ENCODE measurements at regions not wholly inside any gene's neighbourhood (a gene's known extent, or its start where the extent isn't known, plus 50 kb on each side); places are given as distances from the start of the nearest gene placed in this dataset.

DNA sequence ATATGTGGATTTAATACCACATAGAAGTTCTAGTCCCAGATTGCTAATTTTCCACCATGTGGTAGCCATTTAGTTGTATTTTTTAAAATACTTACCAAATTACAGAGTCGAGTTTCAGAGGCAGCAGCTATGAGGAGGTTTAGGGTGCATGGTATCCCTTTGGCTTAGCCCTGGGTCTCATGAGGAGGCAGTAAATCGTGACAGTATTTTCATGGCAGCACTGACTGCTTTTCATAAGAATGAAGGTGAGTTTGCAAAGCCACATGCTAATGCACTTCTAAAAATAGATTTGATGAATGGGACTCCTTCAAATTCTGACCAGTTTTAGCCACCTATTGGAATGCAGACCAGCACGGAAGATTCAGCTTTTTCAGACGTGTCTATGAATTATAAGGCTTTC, 114.0 kb upstream of the FRG1 start:
- intact Hi-C loops (cut with DNase I; ENCODE audit: low total_unique reads), result no loop called here
- Histone ChIP-seq H3K36me3 (no peaks in the 10 kb centered on the region), H3K27ac (no peak overlapping the region), H3K4me3 (no peak overlapping the region), H3K4me1 (no peaks in the 10 kb centered on the region), H3K27me3 (no peaks in the 10 kb centered on the region), H3K9me3 (no peaks in the 10 kb centered on the region)
- TF ChIP-seq, protein P1, sequence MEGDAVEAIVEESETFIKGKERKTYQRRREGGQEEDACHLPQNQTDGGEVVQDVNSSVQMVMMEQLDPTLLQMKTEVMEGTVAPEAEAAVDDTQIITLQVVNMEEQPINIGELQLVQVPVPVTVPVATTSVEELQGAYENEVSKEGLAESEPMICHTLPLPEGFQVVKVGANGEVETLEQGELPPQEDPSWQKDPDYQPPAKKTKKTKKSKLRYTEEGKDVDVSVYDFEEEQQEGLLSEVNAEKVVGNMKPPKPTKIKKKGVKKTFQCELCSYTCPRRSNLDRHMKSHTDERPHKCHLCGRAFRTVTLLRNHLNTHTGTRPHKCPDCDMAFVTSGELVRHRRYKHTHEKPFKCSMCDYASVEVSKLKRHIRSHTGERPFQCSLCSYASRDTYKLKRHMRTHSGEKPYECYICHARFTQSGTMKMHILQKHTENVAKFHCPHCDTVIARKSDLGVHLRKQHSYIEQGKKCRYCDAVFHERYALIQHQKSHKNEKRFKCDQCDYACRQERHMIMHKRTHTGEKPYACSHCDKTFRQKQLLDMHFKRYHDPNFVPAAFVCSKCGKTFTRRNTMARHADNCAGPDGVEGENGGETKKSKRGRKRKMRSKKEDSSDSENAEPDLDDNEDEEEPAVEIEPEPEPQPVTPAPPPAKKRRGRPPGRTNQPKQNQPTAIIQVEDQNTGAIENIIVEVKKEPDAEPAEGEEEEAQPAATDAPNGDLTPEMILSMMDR (IDR thresholded peaks at IDR 0.05), result no peak
- DNase-seq, result no peak

DNA sequence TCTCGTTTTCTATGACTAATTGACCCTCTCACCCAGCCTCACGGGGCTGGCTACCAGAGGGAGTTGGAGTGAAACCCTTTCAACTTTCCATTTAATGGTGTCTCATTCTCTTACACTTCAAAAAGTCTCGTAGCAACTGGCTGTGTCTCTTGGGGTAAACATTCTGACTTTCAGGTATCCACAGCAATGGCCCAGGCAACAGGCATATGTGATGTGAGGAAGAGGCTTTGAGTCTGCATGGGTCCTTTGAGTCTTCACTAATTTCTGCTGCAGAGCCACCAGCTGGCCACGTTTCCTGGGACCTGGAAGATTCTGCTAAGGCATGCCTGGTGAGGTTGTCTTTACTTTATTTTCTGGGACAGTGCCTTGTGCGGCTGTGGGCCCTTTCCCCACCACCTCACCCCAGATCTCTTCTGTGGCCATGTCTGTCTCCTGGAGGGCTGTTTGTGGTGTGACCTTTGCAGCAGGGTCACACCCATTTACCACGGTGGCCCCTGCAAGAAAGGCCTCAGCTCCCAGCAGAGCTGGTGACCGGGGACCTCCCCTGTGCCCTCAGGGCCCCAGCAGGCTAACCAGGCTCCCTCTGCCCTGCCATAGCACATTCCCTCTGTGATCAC, 112.5 kb upstream of the FRG1 start:
- Histone ChIP-seq H3K27me3 (no peaks in the 10 kb centered on the region), H3K27ac (no peak overlapping the region), H3K36me3 (no peaks in the 10 kb centered on the region), H3K4me3 (no peak overlapping the region), H3K9me3 (no peaks in the 10 kb centered on the region), H3K4me1 (no peaks in the 10 kb centered on the region)
- TF ChIP-seq, protein P1 (IDR thresholded peaks at IDR 0.05), result no peak
- intact Hi-C loops (cut with DNase I; ENCODE audit: low total_unique reads), result no loop called here
- DNase-seq, result no peak

DNA sequence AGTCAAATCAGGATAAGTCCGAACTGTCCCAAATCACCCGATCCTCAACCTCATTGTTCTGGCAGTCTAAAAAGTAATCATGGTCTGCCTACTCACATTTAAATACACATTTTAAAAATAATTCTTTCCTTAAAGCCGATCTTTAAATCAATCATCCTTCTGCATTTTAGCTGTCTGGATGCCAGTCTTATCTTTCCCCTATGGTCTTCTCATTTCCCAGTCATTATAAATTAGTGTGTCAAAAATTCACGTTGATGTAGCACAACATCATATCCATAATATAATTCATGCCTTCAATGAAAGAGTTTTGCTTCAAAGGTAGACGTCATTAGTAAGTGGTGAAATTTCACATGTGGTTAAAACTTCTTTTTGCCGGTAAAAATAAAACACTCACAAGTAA, 108.1 kb upstream of the FRG1 start:
- Histone ChIP-seq H3K4me1 (no peaks in the 10 kb centered on the region), H3K36me3 (no peaks in the 10 kb centered on the region), H3K4me3 (no peak overlapping the region), H3K9me3 (no peaks in the 10 kb centered on the region), H3K27me3 (no peaks in the 10 kb centered on the region), H3K27ac (no peak overlapping the region)
- TF ChIP-seq, protein P1 (IDR thresholded peaks at IDR 0.05), result no peak
- intact Hi-C loops (cut with DNase I; ENCODE audit: low total_unique reads), result no loop called here
- DNase-seq, result no peak

DNA sequence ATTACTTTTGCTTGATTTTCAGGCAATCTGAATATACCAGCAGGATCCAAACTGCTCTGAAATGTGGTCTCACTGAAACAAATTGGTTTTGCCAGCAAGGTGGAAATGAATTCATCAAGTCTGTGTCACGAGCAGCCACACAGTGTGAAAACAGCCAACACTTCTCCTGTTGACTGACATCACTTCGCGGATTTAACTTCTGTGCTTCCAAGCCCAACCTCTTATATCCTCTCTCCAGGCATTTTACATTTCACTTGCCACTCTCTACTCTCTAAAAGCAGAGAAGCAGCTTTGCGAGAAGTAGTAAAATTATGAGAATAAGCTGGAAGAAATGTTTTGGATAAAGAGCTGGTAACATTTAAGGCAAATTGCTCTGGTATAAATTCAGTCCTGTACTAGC, 106.1 kb upstream of the FRG1 start:
- Histone ChIP-seq H3K4me1 (no peaks in the 10 kb centered on the region), H3K9me3 (no peaks in the 10 kb centered on the region), H3K27ac (no peak overlapping the region), H3K27me3 (no peaks in the 10 kb centered on the region), H3K36me3 (no peaks in the 10 kb centered on the region), H3K4me3 (no peak overlapping the region)
- DNase-seq, result no peak
- intact Hi-C loops (cut with DNase I; ENCODE audit: low total_unique reads), result no loop called here
- TF ChIP-seq, protein P1 (IDR thresholded peaks at IDR 0.05), result no peak

DNA sequence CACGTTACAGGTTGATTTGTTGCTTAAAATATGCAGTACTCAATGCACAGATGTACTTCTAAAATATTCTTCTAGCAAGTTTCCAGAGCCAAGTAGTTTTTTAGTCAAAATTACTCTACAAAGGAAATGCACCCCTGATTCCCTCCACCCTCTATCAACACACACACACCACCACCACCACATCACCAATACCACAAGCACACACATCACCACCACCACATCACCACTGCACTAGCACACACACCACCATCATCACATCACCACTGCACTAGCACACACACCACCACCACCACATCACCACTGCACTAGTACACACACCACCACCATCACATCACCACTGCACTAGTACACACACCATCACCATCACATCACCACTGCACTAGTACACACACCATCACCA, 105.2 kb upstream of the FRG1 start:
- Histone ChIP-seq H3K27ac (no peak overlapping the region), H3K36me3 (no peaks in the 10 kb centered on the region), H3K4me1 (no peaks in the 10 kb centered on the region), H3K9me3 (no peaks in the 10 kb centered on the region), H3K27me3 (no peaks in the 10 kb centered on the region), H3K4me3 (no peak overlapping the region)
- TF ChIP-seq, protein P1 (IDR thresholded peaks at IDR 0.05), result no peak
- intact Hi-C loops (cut with DNase I; ENCODE audit: low total_unique reads), result no loop called here
- DNase-seq, result no peak

DNA sequence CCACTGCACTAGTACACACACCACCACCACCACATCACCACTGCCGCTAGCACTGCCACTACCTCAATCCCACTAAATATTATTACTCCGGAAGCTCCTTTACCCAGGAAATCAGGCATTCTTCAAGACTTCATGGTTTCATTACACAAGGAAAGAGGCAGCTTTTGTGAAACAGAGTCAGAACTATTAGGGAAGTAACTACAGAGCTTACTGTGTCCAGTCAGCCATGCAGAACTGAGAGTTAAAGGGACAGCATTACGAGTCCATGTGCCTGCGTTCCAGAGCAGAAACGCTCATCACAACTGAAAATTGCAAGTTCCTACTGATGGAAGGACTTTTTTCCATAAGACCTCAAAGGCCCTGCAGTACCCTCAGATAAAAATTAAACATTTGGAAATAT, 103.2 kb upstream of the FRG1 start:
- DNase-seq, result no peak
- Histone ChIP-seq H3K4me3 (no peak overlapping the region), H3K36me3 (no peaks in the 10 kb centered on the region), H3K9me3 (no peaks in the 10 kb centered on the region), H3K27me3 (no peaks in the 10 kb centered on the region), H3K27ac (no peak overlapping the region), H3K4me1 (no peaks in the 10 kb centered on the region)
- intact Hi-C loops (cut with DNase I; ENCODE audit: low total_unique reads), result no loop called here
- TF ChIP-seq, protein P1 (IDR thresholded peaks at IDR 0.05), result no peak
